ENCODE measurements at regions not wholly inside any gene's neighbourhood (a gene's known extent, or its start where the extent isn't known, plus 50 kb on each side); places are given as distances from the start of the nearest gene placed in this dataset.

DNA sequence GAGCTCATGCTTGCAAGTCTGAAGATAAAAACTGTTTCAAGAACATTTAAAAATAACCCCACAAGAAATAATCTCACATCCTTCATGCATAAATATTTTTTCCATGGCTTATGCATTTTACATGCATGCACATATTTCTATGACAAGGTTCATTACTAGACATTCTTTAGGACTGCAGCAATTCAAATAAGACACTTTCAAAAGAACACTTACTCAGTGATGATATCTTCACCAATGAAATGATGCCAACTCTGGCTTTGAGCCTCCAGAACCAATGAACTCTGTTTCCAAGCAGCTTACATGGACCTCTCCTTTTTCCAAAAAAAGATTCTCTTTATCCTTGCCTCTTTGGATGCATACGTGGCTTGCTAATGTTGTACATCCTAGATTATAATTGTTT is 279.9 kb downstream of the ADAM29 start:
- TF ChIP-seq EGR1 (IDR thresholded peaks at IDR 0.05; ENCODE audit: low read depth): no peak
- no peak for TF ChIP-seq SIN3A (IDR thresholded peaks at IDR 0.05; ENCODE audit: low read depth)
- TF ChIP-seq ZFX (IDR thresholded peaks at IDR 0.05): no peak
- no peak for TF ChIP-seq JUND (IDR thresholded peaks at IDR 0.05)
- TF ChIP-seq ELF1 (IDR thresholded peaks at IDR 0.05; ENCODE audit: borderline replicate concordance, low read depth): no peak
- TF ChIP-seq TCF7L2 (IDR thresholded peaks at IDR 0.05; ENCODE audit: borderline replicate concordance, extremely low read depth, insufficient read depth, insufficient read length): no peak
- TF ChIP-seq, protein P1, sequence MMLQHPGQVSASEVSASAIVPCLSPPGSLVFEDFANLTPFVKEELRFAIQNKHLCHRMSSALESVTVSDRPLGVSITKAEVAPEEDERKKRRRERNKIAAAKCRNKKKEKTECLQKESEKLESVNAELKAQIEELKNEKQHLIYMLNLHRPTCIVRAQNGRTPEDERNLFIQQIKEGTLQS (IDR thresholded peaks at IDR 0.05): no peak
- TF ChIP-seq CBX3 (IDR thresholded peaks at IDR 0.05; ENCODE audit: low read depth): no peak
- no peak for TF ChIP-seq POLR2A (IDR thresholded peaks at IDR 0.05; ENCODE audit: borderline replicate concordance, extremely low read depth, insufficient read depth, insufficient read length)
- TF ChIP-seq, protein P2, sequence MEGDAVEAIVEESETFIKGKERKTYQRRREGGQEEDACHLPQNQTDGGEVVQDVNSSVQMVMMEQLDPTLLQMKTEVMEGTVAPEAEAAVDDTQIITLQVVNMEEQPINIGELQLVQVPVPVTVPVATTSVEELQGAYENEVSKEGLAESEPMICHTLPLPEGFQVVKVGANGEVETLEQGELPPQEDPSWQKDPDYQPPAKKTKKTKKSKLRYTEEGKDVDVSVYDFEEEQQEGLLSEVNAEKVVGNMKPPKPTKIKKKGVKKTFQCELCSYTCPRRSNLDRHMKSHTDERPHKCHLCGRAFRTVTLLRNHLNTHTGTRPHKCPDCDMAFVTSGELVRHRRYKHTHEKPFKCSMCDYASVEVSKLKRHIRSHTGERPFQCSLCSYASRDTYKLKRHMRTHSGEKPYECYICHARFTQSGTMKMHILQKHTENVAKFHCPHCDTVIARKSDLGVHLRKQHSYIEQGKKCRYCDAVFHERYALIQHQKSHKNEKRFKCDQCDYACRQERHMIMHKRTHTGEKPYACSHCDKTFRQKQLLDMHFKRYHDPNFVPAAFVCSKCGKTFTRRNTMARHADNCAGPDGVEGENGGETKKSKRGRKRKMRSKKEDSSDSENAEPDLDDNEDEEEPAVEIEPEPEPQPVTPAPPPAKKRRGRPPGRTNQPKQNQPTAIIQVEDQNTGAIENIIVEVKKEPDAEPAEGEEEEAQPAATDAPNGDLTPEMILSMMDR (IDR thresholded peaks at IDR 0.05 in 2 of 3, conservative IDR thresholded peaks at IDR 0.05 in 1 of 3; ENCODE audit: borderline replicate concordance in 1 of 3, insufficient read depth in 1 of 3, low read depth in 2 of 3, low read length in 2 of 3): no peak
- no peak for TF ChIP-seq YY1 (IDR thresholded peaks at IDR 0.05; ENCODE audit: extremely low read depth, insufficient replicate concordance, low read depth, low read length)
- TF ChIP-seq SRF (IDR thresholded peaks at IDR 0.05; ENCODE audit: low read depth): no peak
- TF ChIP-seq EZH2 (IDR thresholded peaks at IDR 0.05): no peak
- TF ChIP-seq CEBPB (IDR thresholded peaks at IDR 0.05; ENCODE audit: low read depth): no peak
- TF ChIP-seq, protein P3, sequence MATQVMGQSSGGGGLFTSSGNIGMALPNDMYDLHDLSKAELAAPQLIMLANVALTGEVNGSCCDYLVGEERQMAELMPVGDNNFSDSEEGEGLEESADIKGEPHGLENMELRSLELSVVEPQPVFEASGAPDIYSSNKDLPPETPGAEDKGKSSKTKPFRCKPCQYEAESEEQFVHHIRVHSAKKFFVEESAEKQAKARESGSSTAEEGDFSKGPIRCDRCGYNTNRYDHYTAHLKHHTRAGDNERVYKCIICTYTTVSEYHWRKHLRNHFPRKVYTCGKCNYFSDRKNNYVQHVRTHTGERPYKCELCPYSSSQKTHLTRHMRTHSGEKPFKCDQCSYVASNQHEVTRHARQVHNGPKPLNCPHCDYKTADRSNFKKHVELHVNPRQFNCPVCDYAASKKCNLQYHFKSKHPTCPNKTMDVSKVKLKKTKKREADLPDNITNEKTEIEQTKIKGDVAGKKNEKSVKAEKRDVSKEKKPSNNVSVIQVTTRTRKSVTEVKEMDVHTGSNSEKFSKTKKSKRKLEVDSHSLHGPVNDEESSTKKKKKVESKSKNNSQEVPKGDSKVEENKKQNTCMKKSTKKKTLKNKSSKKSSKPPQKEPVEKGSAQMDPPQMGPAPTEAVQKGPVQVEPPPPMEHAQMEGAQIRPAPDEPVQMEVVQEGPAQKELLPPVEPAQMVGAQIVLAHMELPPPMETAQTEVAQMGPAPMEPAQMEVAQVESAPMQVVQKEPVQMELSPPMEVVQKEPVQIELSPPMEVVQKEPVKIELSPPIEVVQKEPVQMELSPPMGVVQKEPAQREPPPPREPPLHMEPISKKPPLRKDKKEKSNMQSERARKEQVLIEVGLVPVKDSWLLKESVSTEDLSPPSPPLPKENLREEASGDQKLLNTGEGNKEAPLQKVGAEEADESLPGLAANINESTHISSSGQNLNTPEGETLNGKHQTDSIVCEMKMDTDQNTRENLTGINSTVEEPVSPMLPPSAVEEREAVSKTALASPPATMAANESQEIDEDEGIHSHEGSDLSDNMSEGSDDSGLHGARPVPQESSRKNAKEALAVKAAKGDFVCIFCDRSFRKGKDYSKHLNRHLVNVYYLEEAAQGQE (IDR thresholded peaks at IDR 0.05; ENCODE audit: low read depth): no peak
- TF ChIP-seq FOSL1 (IDR thresholded peaks at IDR 0.05; ENCODE audit: low read depth): no peak
- no peak for TF ChIP-seq SP1 (IDR thresholded peaks at IDR 0.05; ENCODE audit: low read depth)
- TF ChIP-seq POLR2AphosphoS5 (IDR thresholded peaks at IDR 0.05; ENCODE audit: low read depth, low read length): no peak
- TF ChIP-seq, protein P4, sequence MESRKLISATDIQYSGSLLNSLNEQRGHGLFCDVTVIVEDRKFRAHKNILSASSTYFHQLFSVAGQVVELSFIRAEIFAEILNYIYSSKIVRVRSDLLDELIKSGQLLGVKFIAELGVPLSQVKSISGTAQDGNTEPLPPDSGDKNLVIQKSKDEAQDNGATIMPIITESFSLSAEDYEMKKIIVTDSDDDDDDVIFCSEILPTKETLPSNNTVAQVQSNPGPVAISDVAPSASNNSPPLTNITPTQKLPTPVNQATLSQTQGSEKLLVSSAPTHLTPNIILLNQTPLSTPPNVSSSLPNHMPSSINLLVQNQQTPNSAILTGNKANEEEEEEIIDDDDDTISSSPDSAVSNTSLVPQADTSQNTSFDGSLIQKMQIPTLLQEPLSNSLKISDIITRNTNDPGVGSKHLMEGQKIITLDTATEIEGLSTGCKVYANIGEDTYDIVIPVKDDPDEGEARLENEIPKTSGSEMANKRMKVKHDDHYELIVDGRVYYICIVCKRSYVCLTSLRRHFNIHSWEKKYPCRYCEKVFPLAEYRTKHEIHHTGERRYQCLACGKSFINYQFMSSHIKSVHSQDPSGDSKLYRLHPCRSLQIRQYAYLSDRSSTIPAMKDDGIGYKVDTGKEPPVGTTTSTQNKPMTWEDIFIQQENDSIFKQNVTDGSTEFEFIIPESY (IDR thresholded peaks at IDR 0.05; ENCODE audit: extremely low read depth, insufficient replicate concordance, low read length): no peak
- no peak for TF ChIP-seq ZNF274 (IDR thresholded peaks at IDR 0.05; ENCODE audit: low read depth, low read length)
- Histone ChIP-seq H3K27ac (ENCODE audit: low read depth, low read length) (no peak overlapping the region), H3K4me1 (ENCODE audit: control insufficient read depth in 1 of 2, insufficient read depth in 2 of 2, low read length in 2 of 2) (no peaks in the 10 kb centered on the region), H3K4me3 (replicated peaks in 1 of 2; ENCODE audit: low read depth in 1 of 2, low read length in 2 of 2) (no peak overlapping the region), H4K20me1 (ENCODE audit: insufficient read depth) (no peaks in the 10 kb centered on the region), H2AFZ (ENCODE audit: low read depth, low read length, poor library complexity, severe bottlenecking) (no peak overlapping the region), H3K27me3 (ENCODE audit: insufficient read depth, low read length) (no peaks in the 10 kb centered on the region), H3K36me3 (ENCODE audit: control insufficient read depth in 1 of 2, insufficient read depth in 2 of 2, low read length in 2 of 2) (no peaks in the 10 kb centered on the region), H3K79me2 (ENCODE audit: insufficient read depth, low read length) (no peaks in the 10 kb centered on the region), H3K4me2 (ENCODE audit: low read length) (no peak overlapping the region), H3K9ac (ENCODE audit: low read length) (no peak overlapping the region), H3K9me2 (ENCODE audit: insufficient read depth) (no peaks in the 10 kb centered on the region), H3K9me3 (ENCODE audit: control insufficient read depth in 1 of 2, insufficient read depth in 1 of 2, low read depth in 1 of 2, low read length in 2 of 2) (no peaks in the 10 kb centered on the region)
- intact Hi-C loops (cut with micrococcal nuclease): no loop called here
- ATAC-seq: no peak
- POLR2A ChIA-PET: no interaction called here
- CTCF ChIA-PET: no interaction called here
- BruUV-seq (replicated peaks): no TSS peak
- RAD21 ChIA-PET (ENCODE audit: low non-redundant PET in 1 of 2, low total read pairs in 2 of 2, uncharacterized antibody in 2 of 2, unreplicated experiment in 2 of 2): no interaction called here
- no peak for DNase-seq (ENCODE audit: low read depth, low spot score)
